NCI-H774 (cell line): ENCODE measurements at regions not wholly inside any gene's neighbourhood (a gene's known extent, or its start where the extent isn't known, plus 50 kb on each side); places are given as distances from the start of the nearest gene placed in this dataset.

Experiments
- DNase-seq: peaks from one replicate; lab custom pipeline; 2025; lab: John Stamatoyannopoulos, UW

DNA sequence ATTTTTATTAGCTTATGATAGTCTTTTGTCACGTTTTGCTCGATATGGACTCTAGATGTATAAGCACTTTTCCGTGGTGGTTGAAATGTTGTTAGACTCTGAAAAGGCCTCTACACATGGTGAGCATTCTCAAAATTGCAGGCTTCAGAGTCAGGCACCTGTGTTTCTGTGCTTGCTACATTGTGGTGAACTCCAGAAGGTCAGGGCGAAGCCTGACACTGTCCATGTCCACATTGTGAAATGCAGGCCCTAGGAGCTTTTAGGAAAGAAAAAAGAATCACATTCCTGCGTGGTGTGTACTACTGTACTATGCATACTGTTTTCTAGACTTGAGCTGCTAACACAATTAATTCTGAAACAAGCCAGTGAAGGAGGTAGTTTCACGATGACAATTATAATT, 86.3 kb downstream of the HS3ST1 start:
- no peak for DNase-seq

DNA sequence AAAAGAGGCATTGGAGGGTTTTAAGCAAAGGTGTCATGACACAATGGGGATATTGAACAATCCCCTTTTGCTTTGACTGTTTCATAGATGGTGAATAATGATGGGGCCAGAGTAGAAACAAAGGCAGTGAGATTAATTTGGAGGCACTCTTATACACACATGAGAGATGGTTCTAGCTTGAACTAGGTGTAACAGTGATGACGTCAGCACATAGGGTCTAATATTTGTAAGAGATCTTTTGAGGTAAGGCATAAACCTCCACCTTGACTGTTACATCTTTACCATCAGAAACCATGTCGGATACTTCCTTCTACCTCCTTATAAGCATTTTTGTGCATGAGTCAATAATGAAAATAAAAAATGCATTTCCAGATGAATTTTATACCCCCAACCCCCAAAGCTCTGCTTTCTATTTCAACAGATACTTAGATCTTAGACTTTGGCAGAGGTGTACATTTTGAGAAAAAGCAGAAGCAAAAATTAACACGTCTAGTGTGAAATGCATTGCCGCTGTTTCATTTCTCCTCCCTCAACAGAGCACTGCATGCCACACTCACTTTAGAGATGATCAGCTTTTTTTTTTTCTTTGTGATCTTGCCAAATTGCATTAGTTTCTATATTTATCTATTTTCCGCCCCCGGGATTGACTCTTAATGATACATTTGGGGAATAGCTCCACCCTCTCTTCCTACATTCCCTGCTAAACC, 87.2 kb downstream of the HS3ST1 start:
- no peak for DNase-seq

DNA sequence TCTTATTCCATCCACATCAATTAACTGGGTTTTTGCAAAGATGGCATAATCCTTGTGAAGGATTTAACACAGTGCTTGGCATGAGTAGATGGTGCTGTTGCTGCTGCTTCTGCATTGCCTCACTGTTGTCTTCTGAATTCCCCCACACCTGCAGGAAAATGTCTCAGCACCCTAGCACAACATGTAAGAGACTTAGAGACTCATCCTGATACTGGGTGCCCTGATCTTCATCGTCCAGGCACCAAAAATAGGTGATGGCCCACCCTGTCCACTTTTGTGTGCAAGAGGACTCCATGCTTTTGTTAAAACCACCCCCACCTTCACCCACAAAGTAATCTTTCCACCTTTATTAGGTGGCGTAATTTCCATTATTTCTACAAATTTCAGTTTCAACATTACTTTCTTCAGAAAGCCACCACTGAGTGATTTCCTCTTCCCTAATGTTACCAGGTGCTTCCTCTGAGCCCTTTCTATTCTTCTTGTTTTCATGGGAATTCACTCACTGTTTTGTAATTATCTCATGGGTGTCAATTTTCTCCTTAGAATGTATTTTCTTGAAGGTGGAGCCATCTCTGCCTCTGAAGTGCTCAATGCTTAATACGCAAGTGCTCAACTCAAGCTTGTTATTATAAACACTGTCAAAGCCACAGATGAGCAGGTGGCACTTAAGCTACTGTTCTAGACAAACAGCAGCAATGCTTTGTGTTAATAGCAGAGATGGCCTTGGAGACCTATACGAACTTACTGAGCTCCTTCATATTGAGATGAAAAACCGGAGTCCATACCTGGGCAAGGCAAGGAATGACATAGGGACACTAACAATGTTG, 89.5 kb downstream of the HS3ST1 start:
- DNase-seq: peak; percentile 42

- no peak for DNase-seq
These were observed 91.4 kb downstream of the HS3ST1 start for GRCh38 chr4:11337287-11337686.

DNA sequence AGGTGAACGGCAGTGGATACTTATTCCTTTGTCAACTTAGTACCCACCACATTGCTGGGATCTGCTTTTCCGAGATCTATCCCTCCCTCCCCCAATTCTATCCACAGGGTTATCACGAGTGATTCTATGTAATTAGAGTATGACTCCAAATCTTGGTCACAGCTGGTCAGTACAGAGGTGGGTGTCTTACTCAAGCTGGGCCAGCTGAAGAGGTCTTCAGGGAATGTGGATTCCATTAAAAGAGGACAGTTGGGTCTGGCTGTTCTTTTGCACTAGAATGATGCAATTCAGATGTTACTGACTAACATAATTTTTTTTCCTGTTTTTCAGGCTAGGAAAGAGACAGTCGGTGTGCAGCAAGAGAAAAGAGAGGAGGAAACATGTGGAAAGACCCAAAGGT, 92.3 kb downstream of the HS3ST1 start:
- no peak for DNase-seq

- no peak for DNase-seq
These were observed 93.8 kb downstream of the HS3ST1 start for GRCh38 chr4:11334887-11335286.

GRCh38 chr4:11328401-11328800, 100.3 kb downstream of the HS3ST1 start:
- no peak for DNase-seq

DNA sequence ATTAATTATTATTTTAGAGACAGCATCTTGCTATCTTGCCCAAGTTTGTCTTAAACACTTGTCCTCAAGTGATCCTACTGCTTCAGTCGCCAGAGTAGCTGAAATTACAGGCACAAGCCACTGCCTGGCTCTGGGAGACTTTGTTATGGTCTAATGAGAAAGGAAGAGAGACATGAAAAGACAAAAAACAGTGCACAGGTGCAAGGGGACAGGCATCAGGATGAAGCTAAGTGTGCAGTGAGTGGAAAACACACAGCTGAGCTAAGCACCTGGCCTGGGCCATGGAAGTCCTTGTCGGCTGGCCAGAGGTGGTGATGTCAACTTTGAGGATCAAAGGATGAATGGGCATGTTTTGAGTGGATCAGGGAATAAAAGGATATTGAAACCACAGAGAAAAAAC, 102.7 kb downstream of the HS3ST1 start:
- no peak for DNase-seq

GRCh38 chr4:11323771-11324170, 104.9 kb downstream of the HS3ST1 start:
- DNase-seq: no peak

DNA sequence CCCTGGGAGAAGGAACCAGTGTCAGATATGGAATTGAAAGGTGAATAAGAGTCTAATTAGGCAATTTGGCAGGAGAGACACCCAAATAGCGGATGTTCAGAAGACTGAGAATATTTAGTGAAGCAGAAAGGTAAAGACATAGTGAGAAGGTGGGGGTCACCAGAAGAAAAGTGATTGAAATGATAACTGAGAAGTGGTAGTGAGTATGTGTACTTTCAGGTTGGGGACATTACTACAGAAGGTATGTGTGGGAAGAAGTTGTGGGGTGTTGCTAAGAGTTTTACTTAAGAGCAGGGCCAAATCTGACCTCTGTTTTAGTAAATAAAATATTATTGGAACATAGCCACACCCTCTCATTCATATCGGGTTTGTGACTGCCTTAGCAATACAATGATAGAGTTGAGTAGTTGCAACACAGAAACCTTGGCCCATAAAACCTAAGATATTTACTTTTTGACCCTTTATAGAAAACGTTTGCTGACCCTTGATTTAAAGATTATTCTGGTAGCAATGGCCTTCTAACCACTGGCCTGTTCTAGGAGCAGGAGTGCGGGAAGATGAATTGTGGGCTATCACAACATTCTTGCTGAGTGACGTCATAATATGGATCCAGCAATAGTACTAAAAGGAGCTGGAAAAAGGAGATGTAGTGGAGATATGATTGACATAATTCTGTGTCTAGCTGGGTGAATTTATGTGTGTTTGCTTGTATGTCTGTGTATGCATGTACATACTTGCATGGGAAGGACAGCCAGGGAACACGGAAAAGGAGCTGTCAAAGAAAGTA, 115.3 kb downstream of the HS3ST1 start:
- no peak for DNase-seq

DNA sequence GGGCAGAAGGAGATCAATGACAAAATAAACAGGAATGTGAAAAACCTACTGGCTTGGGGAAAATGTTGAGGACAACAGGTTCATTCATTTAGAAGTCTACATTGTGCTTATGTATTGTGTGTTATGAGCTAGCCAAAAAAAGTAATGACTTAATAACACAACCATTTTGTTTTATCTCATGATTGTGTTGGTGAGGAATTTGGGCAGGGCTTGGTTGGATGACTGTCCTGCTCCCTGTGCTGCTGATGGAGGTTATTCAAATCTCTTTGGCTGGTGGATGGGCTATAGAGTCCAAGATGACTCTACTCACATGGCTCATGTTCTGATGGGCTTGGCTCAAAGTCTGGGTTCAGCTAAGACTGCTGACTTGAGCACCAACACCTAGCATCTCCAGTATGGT, 116.3 kb downstream of the HS3ST1 start:
- no peak for DNase-seq

DNA sequence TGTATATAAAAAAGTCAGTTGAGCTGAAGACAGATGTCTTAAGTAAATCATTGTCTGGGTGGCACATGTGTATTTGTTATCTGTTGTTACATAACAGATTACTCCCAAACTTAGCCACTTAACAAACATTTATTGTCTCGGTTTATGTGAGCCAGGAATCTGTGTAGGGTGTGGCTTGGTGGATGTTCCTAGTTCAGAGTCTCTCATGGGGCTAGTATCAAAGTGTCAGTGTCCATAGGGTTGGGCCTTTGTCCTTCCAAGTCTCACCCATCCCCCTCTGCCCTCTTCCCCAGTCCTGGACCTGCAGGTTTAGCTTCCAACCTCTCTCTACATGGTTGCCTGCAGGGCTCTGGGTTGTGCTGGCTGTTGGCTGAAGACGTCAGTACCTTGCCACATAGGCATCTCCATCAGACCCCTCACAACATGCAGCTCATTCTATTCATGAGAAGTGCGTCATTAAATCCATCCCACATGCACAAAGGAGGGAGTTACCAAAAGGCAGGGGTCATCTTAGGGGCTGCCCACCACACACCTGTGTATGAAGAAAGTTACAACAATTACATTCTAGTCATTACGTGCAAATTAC, 127.5 kb downstream of the HS3ST1 start:
- no peak for DNase-seq

DNA sequence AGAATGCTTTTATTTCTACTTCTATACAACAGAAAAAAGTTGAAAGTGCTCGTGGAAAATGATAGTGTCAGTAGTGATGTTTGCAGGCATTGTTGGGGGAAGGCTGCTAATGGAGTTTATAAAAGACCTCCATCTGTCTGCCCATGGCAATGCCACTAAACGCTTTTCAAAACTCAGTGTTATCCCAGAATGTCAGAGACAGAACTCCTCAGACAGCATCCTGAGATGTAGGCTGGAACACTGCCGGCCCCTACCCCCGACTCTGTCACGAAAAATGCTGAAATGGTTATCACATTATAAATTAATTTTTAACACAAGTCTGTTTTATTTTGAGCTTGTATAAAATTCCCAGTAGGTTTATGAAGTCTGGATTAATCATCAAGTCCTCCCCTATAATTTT, 128.9 kb downstream of the HS3ST1 start:
- no peak for DNase-seq

- DNase-seq: no peak
These were observed 129.7 kb downstream of the HS3ST1 start for GRCh38 chr4:11299016-11299415.

GRCh38 chr4:11298451-11298850, 130.2 kb downstream of the HS3ST1 start:
- DNase-seq: no peak

- DNase-seq: no peak
These were observed 131.1 kb downstream of the HS3ST1 start for GRCh38 chr4:11297627-11298026.

DNA sequence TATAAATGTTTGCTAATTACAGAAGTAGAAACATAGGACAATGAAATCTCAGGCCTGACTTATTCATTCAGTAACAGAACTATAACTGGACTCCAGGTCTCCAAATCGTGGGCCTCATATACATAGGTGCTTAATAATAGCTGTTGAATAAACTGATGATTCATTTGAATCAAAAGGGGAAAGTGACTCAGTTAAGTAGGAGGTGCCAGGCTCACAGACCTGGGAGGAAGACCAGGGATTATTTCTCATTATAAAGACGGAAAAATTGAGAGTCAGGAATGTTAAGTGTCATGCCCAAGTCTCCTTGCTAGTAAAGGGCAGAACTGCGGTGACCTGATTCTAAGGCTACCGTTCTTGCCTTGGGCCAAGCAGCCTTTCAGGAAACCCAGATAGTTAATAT, 131.5 kb downstream of the HS3ST1 start:
- DNase-seq: no peak

DNA sequence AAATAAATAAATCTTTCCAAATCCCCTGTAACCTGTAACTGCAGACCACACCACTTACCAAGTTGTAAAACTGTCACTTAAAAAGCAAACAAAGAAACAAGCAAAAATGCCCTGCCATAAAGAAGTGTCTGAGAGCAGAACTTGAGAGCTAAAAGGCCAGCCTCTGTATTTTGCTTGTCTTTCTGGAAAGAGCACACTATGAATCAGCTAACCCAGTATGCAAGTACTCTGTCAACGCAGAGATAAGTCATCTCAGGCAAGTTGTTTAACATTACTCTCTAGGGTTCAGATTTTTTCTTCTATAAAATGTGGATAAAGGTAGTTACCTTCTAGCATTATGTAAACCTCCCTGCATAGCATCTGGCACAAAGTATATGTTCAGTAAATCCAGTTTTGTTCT, 134.8 kb downstream of the HS3ST1 start:
- no peak for DNase-seq

- DNase-seq: no peak
These were observed 141.6 kb downstream of the HS3ST1 start for GRCh38 chr4:11287055-11287454.

GRCh38 chr4:11286533-11286932, 142.2 kb downstream of the HS3ST1 start:
- no peak for DNase-seq

- no peak for DNase-seq
These were observed 147.0 kb downstream of the HS3ST1 start for GRCh38 chr4:11281720-11282119.

- no peak for DNase-seq
These were observed 157.4 kb downstream of the HS3ST1 start for GRCh38 chr4:11271263-11271662.
